ENCODE measurements at regions not wholly inside any gene's neighbourhood (a gene's known extent, or its start where the extent isn't known, plus 50 kb on each side); places are given as distances from the start of the nearest gene placed in this dataset.

DNA sequence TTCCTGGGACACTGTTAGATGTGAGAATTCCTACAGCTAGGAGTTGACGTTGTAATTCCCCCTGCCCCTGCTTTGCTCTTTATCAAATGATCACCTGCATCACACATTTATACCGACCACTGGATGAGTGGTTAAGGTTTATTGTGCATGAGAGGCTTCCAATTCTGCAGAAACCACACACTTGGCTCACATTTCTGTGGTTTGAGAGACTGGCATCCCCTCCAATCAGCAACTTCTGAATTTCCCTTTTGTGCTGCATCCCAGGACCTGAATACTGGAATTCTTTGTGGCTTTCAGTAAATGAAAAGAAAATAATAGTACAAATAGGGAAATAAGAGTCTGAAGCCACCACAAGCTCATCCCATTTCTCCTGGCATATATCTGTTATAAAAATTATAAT, 628.7 kb upstream of the PIK3C3 start:
- no peak for DNase-seq

DNA sequence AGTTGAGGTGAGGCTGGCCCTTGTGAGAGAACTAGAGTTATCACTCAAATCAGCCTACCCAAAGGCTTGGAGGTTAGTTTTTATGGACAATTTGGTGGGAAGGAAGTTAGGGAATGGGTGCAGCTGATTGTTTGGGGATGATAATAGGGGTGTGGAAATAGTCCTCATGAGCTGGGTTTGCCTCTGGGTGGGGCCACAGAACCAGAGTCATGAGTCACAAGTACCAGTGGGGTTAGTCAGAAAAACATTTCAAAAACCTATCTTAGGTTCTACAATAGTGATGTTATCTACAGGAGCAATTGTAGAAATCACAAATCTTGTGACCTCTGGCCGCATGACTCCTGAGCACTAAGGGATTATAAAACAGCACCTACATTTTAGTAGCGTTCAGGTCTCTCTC, 630.1 kb upstream of the PIK3C3 start:
- no peak for DNase-seq

DNA sequence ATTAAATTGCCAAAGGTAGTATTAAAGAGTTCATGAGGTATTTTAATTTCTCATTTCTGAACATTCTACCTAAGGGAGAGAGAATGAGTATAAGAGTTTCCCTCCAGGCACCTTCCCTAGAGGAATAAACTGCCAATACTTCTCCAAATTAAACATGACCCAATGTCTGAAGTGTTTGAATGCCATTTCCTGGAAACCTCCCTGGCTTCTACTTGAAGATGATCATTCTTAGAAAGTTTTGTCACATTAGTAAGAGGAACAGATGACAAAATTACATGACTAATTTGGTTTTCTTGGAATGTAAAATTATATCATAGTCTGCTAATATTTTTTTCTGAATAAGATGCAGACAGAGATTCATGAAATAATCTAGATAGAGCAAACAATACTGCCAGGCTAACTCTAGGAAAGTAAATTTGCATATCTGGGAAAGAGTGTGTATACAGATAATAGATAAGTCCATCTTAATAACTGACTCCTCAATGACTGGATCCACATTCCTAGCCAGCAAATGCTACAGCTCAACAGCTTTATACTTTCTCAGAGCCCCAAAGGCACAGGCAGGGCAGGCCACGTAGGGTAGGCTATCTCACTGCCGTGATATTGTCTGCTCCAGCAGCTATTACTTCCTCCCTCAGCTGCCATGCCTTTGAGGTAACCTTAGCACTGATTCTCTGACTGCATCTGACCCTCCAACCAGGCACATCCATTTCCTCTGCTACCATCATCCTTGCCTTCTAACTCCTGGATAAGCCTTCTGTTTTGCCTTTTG, 630.8 kb upstream of the PIK3C3 start:
- no peak for DNase-seq

DNA sequence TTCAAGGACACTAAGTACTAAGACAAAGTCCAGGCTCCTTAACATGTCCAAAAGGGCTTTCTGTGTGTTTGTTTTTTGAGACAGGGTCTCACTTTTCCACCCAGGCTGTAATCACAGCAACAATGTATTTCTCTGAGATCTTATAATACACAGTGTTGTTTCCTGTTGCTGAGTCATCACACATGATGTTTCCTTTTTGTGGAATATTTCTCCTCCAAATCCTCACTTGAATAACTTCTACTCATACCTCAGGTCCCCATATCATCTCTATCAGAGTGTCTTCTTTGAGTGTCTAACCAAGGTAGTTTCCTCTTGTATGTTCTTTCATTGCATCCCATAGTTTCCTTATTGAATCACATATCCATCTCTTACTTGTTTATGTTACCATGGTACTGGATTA, 632.0 kb upstream of the PIK3C3 start:
- no peak for DNase-seq

DNA sequence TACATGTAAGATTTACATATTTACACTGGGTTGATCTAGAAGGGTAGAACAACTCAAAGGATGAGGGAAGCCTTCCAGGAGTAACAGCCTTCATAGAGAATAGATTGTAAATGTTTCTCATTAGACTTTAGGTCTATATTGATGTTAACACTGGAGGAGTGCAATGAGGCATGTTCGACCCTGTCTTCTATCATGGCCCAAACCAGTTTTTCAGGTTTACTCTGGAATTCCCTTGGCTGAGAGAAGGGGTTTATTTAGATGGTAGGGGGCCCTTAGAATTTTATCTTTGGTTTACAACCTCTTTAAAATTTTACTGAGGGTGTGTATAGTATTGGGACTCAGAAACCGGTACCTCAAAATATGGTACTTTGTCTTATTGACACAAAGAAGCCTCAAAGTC, 634.9 kb upstream of the PIK3C3 start:
- peak; percentile 20 for DNase-seq

DNA sequence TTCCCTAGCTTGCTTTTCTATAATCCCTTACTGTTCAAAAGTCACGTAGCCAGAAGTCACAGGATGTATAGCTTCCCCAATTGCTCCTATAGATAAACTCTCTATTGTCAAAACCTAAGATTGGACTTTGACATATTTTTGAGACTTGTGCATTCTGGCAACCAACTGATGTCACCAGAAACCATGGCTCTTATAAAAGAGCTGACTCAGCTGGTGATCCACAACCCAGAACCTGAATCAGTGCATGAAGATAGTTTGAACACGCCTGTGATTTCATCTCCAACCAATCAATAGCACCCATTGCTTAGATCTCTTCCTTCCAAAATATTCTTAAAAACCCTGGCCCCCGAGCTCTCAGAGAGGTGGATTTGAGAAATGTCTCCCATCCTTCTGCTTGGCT, 639.9 kb upstream of the PIK3C3 start:
- DNase-seq, result no peak

DNA sequence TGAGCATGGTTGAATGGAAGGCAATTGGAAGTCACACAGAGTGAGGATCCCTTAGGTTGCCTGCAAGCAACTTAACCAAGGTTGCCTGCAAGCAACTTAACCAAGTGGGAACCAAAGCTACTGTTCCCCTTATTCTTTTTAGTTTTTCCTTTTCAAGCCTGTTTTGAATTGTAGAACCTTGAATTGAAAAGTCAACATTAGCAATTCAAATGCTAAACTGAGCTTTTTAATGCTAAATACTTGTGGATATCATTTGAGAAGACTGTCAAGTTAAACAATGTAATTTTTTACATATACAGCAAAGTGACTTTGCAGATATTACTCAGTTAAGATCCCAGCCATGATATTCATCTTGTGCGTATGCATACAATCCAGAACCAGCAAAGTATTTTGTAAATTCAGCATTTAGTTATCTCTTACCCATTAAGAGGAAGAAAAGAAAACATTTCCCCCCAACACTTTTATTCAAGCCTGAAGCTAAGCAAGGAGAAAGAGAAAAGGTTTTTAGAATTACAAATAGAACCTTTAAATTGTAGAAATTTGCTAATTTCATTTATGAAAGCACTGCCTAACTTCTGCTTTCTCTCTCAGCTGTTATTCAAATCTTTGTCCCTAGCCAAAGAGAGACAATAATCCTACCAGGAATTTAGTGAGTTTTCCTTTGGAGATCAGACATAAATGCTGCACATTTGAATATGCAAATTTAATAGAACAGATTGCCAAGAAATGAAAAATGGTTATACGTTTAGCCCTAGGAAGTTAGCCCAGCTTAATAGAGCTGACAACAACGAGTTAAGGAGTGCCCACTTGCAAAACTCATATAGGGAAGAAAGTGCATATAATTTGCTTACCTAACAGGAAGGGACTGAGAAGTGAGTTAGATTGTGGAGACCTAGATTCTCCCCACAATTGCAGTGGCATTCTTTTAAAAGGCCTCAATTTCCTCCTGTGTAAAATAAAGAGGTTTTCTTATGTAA, 643.2 kb upstream of the PIK3C3 start:
- DNase-seq, result no peak

DNA sequence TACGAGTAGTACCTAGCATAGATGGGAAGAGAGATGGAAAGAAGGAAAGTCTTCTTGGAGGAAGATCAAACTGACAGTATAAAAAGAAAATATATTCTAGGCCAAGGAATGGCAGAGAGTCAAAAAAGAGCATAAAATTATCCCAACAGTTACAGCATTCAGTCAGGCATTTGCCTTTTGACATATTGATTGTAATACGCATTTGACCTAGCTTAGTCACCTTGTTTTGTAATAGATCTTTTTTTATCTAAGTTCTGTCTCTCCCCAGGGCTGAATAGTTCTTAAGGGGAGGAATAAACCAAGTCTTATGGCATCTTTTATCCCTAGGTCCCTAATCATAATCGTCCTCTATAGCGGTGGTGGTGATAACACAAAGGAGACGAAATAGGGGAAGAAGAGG, 657.3 kb upstream of the PIK3C3 start:
- DNase-seq, result no peak

DNA sequence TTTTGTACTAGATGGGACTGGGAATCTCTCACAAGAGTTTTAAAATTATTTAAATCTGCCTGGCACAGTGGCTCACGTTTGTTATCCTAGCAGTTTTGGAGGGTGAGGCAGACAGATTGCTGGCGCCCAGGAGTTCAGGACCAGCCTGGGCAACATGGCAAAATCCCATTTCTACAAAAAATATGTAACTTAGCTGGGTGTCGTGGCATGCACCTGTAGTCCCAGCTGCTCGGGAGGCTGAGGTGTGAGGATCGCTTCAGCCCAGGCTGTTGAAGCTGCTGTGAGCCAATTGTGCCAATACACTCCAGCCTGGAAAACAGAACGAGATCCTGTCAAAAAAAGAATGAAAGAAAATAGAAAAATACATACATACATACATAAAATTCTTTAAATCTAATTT, 685.7 kb upstream of the PIK3C3 start:
- DNase-seq, result no peak

DNA sequence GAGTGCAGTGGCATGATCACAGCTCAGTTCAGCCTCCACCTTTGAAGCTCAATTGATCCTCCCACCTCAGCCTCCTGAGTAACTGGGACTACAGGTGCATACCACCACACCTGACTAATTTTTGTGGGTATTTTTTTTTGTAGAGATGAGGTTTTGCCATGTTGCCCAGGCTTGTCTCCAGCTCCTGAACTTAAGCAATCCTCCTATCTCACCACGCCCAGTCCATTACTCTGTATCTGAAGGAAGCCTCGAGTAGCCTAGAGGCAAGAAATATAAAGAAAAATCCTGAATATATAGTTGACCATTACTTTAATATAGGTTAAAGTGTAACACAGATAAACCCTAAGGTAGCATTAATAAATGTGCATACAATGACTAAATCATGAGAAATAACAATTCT, 686.8 kb upstream of the PIK3C3 start:
- DNase-seq, result no peak

DNA sequence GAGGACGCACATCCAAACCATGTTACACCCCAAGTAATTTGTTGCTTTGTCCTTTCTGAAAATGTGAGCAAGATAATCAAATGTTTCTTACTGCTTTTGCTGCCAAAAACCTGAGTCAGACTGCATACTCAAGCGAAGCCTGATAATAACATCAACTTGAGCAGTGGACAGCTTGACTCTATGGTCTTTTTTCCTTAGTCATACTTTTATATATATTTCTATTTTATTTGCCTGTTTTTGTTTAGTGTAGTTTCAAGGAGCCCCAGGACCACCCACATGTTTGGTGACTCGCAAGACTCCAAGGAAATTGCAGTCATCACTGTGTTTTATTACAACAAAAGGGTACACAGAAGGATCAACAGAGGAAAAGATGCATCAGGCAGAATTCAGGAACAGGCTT, 688.4 kb upstream of the PIK3C3 start:
- no peak for DNase-seq

DNA sequence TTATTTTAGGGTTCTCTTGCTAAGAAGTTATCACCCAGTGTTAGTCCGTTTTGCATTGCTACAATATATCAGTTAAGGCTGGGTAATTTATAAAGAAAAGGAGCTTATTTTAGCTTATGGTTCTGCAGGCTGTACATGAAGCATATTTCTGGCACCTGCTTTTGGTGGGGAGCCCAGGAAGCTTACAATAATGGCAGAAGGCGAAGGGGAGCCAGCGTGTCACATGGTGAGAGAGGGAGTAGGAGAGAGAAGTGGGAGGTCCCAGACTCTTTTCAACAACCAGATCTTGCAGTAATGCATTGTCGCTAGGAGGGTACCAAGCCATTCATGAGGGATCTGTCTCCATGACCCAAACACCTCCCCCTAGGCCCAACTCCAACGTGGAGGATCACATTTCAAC, 688.8 kb upstream of the PIK3C3 start:
- no peak for DNase-seq

DNA sequence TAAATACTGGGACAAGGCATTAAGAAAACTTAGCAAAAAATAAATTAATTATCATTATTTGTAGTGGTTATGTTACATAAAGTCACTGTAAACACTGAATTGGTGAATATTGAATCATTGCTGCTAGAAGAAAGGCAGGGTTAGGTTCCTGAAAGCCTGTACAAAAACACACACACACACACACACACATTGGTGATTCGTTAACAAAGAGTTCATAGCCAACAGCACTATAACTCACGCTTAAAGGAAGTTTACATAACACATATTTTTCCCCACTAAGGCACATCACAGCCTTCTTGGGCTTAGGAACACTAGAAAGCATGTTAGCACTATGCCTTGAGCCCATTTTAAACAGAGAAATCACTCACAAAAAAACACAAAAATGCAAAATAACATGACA, 690.0 kb upstream of the PIK3C3 start:
- no peak for DNase-seq

DNA sequence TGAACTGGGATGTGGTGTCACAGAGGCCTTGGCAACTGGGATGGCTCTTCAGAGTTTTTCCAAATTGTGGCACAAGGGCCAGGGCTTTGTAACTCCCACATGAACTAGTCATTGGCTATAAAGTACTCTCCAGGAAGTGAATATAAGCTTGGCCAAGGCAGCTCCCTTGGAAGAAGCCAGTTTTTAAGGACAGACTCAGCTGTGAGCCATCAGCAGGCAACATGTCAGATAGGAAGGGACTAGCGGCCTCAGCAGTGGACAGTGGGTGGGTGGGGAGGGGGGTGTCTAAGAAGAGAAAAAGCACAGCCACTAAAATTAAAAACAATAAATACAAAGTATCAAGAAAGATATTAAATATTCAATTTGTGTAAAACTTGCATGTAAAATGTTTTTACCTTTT, 691.1 kb upstream of the PIK3C3 start:
- DNase-seq, result no peak

DNA sequence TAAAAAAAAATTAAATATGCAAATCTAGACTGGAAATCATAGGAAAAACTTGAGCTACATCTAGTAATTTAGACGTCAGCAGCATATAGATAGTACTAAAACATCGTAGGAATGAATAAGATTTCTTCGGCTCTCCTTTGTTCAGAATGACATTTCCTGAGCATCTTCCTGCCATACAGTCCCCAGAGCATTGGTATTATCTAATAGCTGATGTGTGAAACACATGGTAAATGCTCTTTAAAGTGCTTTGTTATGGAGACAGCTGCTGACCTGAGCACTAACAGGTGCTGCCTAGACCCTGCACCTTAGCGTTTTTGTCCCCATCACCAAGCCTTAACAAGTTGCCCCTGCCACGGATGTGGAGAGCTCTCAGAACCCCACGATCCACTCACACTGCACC, 692.3 kb upstream of the PIK3C3 start:
- no peak for DNase-seq

DNA sequence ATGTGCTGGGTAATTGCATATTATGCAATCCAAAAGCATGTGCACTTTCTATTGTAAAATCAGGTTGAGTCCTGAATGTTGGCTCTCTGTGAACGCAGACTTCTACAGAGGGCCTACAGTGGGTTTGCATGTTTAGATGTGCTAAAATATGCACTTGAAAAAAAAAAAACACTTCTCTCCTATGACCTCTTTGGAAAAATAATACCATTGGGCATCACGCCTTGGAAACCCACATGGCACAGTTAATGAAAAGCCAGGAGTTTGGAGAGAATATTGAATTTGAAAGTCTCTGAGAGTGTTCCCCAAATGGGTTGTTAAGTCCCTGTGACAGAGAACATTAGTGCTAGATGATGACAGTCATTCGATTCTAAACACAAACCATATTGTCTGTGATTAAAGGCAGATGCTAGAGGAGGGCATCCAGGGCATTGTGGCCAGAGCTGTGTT, 710.4 kb upstream of the PIK3C3 start:
- DNase-seq, result no peak

DNA sequence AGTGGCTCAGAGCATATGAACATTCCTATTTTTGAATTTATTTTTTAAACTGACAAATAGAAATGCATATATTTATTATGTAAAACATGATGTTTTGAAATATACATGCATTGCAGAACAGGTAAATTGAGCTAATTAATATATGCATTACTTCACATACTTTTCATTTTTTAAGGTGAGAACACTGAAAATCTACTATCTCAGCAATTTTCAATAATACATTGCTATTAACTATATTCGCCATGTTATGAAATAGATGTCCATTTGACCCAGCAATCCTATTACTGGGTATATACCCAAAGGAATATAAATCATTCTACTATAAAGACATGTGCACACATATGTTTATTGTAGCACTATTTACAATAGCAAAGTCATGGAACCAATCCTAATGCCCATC, 717.7 kb upstream of the PIK3C3 start:
- DNase-seq, result no peak

DNA sequence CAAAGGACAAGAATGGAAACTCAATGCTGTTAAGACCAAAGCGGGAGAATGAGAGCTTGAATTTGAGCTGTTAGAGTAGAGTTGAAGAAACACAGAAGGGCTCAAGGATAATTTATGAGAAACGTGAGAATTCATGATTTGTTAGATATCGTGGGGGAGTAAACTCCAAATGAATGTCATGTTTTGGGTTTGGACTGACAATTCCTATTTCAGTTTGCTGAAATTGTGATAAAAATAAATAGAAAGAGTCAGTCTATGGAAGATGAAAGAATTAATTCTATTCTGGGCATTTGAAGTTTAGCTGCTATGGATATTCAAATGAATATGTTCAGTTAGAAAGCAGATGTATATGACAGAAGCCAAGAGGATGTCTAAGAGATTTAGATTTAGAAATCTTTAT, 723.4 kb upstream of the PIK3C3 start:
- DNase-seq, result no peak

DNA sequence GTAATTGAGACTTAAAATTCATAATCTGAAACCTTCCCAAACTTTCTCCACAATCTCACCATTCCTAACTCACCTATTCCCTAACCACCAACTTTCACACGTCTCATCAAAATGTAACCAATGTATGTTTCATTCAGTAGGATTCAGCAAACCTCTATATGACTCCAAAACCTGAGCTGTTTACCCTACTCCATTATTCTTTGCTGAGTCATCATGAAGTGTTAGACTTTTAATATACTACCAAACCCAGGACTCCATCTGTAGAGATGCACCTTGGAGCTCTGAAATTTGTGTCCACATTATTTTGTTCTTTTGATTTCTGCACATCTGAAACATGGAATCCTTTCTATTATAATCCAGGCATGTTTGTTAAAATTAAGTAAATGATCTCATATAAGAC, 727.0 kb upstream of the PIK3C3 start:
- no peak for DNase-seq

DNA sequence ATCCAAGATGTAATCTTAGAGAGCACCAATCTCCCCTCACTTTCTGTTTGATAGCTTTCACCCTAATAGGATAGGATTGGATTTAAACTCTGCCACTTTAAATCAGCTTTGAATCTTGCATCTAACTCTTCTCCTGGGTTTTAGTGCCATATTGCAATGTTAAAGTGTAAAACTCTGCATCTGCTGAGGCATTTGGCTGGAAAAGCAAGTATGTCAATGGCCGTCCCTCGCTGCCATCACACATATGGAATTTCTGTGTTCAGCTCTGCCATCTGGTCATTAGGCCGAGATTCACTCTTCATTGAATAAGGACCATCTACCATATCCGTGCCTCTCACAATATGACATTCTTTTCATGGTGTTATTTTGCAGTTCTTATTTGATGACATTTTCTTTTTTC, 728.1 kb upstream of the PIK3C3 start:
- DNase-seq, result no peak

DNA sequence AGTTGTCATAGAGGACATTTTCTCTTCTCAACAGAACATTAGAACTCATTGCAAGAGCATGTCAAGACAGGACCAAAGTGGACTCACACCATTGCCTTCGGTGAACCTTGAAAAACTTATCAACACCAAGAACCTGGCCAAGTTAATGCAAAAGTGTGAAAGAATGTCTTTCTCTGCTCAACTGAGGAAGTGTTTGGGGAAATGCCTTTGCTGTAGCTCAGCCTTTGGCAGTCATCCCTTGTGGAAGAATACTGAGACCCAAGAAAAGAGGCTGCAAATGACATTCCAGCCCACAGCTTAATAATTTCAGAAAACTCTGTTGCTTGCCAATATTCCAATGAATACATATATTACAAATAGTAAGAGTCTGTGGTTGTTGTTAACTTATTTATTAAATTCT, 728.8 kb upstream of the PIK3C3 start:
- no peak for DNase-seq

DNA sequence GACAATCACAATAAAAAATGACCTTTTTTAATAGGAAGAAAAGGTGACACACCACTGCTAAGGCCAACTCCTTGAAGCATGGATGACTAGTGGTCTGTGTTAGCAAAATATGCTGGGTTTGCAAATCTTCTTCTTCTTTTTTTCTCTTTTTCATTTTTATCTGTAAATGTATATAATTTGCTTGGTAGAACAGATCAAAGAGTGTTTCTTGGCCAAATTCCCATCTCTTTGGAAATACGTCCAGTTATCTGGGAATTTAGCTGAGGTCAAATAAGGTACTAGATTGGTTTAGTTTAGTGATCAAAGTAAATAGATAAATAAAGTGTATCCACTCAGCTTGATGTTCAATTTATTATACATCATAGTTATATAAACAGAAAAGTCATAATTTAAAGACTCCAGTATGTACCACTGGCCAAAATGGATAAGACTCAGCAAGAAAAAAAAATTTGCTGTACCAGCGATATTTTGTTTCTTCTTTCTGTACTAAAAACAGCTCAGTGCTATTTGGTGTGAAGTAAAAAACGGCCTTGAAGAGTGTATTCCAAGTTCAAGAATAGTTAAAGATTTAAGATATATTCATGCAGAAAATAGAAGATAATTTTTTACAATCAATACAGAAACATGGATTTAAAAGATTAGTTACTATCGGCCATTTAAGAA, 738.6 kb upstream of the PIK3C3 start:
- DNase-seq, result no peak

DNA sequence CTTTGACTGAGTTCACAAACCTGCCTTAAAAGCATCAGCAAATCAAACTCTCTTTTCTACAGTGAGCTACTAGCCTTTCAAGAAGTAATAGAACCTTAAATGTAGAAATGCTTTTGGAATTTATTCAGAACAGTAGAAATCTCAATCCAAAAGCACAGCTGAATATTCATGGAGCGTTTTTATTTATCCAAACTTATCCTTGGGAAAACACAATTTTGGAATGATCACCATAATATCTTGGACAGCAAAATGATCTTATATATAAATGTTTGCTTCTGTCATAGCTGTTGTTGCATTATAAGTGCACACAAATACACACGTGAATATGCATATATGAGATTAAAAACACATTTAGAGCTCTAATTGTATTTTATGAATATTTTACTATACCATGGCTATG, 747.3 kb upstream of the PIK3C3 start:
- DNase-seq, result no peak

DNA sequence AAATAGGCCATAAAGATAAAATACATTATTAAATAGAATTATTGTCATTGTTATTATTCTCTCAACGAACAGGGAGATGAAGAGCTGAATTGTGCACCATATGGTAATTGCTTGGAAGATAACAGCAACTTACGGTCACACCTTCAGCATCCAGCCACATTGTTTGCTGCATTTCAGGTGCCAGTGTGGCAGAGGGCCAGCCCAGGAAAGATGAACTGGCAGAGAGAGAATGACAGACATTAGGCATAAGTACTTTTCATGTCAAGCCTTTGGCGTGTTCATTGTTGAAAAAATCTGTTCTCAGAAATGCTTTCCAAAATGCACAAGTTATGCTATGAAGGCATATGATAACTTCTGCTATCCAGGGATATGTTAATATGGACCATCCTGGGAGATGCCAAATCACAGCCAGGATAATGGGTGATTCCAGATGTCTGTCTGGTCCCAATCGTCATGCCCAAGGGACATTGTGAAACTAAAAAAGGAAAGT, 748.6 kb upstream of the PIK3C3 start:
- DNase-seq, result peak; percentile 63

All from NCI-H1105 treated with DMSO at 0.1 percent for 48 hours (cell line).